ENCODE measurements at regions not wholly inside any gene's neighbourhood (a gene's known extent, or its start where the extent isn't known, plus 50 kb on each side); places are given as distances from the start of the nearest gene placed in this dataset.
"Not testable (repeated sequence)": the region's sequence is repeated elsewhere in the genome, so short reads cannot be mapped to it uniquely, and the experiment has no call there.

DNA sequence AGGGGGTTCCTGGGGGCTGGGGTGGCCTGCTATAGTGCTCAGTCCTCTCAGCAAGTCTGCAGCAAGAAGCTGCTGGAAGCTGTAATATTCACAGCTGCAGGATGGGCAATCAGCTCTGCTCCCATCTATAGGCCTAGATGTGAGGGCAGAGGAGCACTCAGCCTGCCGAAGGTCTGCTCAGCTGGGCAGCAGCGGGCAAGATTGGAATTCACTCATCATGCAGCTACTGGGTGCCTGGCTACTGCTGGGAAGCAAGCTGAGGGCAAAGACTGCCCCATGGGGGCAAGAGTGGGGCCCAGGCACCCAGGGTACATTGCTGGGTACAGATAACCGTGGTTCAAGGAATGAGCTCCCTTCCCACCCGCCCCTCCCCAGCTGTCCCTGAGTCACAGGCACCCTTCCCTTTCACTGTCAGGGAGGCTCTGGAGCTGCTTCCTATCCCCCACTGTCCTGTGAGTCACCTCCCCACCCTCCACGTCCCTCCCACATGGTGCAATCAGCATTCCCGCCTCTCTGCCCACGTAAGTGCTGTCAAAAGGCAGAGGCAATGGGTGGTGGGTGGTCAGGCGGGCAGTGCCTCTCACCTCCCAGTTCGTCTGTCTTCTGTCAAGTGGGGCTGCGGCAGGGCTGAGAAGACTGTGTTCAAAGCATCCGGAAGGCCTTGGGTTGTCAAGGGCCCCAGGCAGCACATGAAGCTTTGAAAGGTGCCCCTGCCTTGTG, 169.2 kb downstream of the TRIM43 start:
- Histone ChIP-seq H3K9me3 (replicated peaks; ENCODE audit: low read length) (no peaks in the 10 kb centered on the region), H3K27me3 (ENCODE audit: control insufficient read depth, insufficient read depth, low read length) (no peaks in the 10 kb centered on the region), H3K4me2 (ENCODE audit: low read length) (peak overlapping the region; percentile 29), H3K4me1 (ENCODE audit: control insufficient read depth, insufficient read depth, low read length) (peaks cover 12% of the 10 kb centered on the region), H3K36me3 (ENCODE audit: insufficient read depth, low read length) (no peaks in the 10 kb centered on the region), H3K9ac (ENCODE audit: low read depth, low read length) (no peak overlapping the region), H3K4me3 (ENCODE audit: low read length) (no peak overlapping the region)

DNA sequence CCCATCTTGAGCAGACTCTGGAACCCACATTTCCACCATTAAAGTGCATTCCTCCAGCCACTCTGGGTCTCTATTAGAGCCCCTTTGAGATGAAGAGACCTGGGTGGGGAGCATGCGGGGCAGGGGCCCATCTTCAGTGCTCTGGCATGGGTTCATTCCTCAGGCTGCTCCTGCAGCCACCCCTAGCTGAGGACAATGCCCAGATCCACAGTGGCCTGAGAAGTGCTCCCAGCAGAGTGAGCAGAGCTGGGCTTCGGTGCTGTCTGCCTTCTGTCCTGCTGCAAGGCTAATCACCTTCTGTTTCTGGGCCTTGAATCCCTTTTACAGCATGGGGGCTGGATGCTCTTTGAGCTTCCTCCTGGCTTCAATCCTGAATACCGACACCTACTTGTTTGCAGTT, 169.8 kb downstream of the TRIM43 start:
- Histone ChIP-seq H3K27me3 (ENCODE audit: control insufficient read depth, insufficient read depth, low read length) (no peaks in the 10 kb centered on the region), H3K9ac (ENCODE audit: low read depth, low read length) (no peak overlapping the region), H3K4me2 (ENCODE audit: low read length) (no peak overlapping the region), H3K4me3 (ENCODE audit: low read length) (no peak overlapping the region), H3K4me1 (ENCODE audit: control insufficient read depth, insufficient read depth, low read length) (peaks cover 12% of the 10 kb centered on the region), H3K36me3 (ENCODE audit: insufficient read depth, low read length) (no peaks in the 10 kb centered on the region), H3K9me3 (replicated peaks; ENCODE audit: low read length) (no peaks in the 10 kb centered on the region)

DNA sequence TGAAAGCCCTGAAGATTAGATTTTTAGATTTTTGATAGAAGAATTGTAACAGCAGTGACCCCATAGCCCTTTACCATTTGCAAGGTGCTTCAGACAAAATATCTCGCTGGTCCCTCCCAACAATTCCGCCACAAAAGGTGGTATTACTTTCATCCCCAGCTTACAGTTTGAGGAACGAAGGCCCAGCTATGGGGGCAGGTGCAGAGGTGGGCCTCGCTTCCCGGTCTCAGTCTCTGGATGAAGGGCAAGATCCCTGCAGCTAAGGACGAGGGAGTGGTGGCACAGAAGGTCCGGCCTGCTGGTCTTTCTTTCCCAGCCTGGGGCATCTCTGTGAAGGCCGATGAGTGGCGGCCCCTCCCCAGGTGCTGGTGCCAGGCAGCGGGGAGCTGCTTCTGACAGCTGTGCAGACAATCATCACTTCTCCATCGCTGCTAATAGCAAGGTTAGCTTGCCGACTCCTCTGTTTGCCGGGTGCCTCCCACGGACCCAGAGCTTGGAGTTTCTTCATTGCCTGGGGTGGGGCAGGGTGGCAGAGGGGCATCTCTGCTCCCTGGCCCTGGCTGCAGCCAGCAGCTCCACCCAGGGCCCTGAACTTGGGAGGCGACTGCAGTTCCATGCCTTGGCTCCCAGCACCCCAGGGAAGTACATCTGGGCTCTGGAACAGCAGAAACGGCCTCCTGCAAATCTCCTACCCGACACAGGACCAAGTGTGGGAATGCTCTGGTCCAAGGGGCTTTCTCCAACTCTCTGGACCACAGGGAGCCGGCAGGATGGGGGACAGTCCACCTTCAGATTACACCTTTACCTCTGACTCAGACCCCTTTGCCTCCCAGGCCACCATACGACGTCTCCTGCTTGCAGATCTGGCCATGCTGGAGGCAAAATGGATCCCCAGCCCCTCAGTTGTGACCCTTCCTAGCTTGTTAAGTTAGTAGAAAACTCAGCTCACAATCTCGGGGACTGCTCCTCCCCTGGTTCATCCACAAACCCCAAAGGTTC, 170.5 kb downstream of the TRIM43 start:
- H3K9ac ChIP-seq (ENCODE audit: low read depth, low read length); H3K36me3 ChIP-seq (ENCODE audit: insufficient read depth, low read length); H3K4me3 ChIP-seq (ENCODE audit: low read length); H3K27me3 ChIP-seq (ENCODE audit: control insufficient read depth, insufficient read depth, low read length); H3K9me3 ChIP-seq (replicated peaks; ENCODE audit: low read length); H3K4me2 ChIP-seq (ENCODE audit: low read length): not testable (repeated sequence)
- peaks cover 12% of the 10 kb centered on the region for H3K4me1 ChIP-seq (ENCODE audit: control insufficient read depth, insufficient read depth, low read length)

DNA sequence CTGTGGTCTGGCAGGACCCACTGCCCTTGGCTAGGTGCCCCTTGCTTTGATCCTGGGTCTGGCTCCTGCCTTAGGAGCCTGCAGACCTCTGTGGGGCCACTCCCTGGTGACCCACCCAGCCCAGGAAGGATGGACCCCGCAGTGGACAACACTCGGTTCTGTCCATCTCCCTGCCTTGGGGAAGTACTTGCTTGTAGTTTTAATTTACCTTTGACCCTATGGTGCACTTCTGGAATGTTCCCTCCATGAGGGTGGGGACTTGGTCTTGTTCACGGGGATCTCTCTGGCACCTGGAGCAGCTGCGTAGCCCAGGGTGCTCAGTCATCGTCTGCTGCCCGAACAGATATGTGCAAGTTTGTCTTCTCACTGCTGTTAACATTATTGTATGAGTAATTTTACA, 171.3 kb downstream of the TRIM43 start:
- not testable (repeated sequence) for H3K4me3 ChIP-seq (ENCODE audit: low read length); H3K9ac ChIP-seq (ENCODE audit: low read depth, low read length); H3K36me3 ChIP-seq (ENCODE audit: insufficient read depth, low read length); H3K4me2 ChIP-seq (ENCODE audit: low read length); H3K27me3 ChIP-seq (ENCODE audit: control insufficient read depth, insufficient read depth, low read length); H3K9me3 ChIP-seq (replicated peaks; ENCODE audit: low read length)
- H3K4me1 ChIP-seq (ENCODE audit: control insufficient read depth, insufficient read depth, low read length), result peaks cover 12% of the 10 kb centered on the region

DNA sequence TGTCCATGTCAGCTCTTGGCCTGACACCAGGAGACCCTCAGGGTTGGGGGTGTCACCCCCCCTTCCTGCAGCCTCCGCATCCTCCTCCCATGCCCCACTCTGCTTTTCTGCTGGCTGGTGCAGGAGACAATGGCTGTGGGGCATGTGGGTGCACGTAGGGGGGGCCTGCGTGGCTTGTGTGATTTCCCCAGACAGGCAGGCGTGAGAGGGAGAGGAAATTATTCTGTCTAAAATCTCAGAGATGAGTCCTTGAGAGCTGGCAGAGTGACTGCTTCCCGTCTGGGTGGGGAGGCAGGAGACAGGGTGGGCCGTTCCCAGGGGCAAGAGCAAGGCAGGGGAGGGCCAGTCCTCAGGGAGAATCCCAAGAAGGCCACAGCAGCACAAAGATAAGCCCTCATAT, 173.2 kb downstream of the TRIM43 start:
- not testable (repeated sequence) for H3K36me3 ChIP-seq (ENCODE audit: insufficient read depth, low read length); H3K27me3 ChIP-seq (ENCODE audit: control insufficient read depth, insufficient read depth, low read length); H3K9ac ChIP-seq (ENCODE audit: low read depth, low read length); H3K4me3 ChIP-seq (ENCODE audit: low read length); H3K4me2 ChIP-seq (ENCODE audit: low read length); H3K9me3 ChIP-seq (replicated peaks; ENCODE audit: low read length)
- peaks cover 12% of the 10 kb centered on the region for H3K4me1 ChIP-seq (ENCODE audit: control insufficient read depth, insufficient read depth, low read length)

DNA sequence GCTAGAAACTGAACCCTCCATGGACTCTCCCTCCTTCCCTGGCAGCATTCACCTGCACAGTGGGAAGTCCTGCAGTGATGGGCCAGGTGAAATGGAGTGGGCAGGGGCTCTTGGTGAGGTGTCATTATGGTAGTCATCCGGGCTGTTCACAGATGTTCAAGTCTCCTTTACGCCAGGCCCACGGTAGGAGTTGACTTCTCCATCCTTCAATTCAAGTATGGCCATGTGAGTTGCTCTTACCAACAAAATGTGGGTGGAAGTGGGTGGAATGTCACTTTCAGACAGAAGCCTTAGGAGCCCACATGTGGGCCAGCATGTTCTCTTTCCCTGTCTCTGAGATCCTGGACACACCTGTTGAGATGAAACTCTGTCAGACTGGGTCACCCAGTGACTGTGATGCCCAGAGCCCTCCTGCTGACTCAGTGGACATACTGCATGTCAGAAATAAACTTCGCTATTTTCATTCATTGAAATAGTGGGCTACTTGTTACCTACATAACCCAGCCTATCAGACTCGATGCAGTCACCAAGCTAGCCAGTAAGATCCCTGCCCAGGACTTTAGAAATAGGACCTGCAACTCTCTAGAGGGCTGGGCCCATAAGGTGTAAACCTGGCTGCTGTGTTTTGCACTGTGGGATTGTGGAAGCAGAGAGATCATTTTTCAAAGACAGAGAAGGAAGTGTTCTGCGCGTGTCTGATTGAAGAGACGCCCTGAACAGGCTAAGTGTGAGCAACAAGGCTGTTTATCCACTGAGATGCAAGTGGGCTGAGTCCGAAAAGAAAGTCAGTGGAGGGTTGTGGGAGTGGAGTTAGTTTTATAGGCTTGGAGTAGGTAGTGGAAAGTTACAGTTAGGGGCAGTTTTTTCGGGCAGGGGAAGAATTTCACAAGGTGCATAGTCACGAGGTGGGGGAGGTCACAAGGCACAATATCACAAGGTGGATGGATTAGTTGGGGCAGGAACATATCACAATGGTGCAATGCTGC, 174.4 kb downstream of the TRIM43 start:
- H3K9me3 ChIP-seq (replicated peaks; ENCODE audit: low read length), result not testable (repeated sequence)

DNA sequence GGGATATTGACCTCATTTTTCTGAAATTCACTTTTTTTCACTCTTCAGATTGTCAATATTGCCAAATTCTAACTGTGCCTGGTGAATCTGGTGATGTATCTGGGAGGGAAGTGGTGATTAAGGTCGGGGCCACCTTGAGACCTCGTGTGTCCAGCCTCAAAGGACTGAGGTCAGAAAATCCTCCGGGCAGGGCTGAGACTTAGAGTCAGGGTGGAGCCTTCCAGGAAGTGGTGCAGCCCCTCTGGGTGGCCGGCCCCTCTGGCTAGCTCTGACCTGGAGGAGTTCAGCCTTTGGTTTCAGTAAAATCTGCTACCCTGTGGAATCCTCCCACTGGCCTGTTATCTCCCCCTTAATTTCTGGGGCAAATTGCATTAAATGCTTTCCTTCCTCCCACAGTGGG, 175.7 kb downstream of the TRIM43 start:
- H3K9me3 ChIP-seq (replicated peaks; ENCODE audit: low read length); H3K36me3 ChIP-seq (ENCODE audit: insufficient read depth, low read length); H3K4me3 ChIP-seq (ENCODE audit: low read length); H3K4me1 ChIP-seq (ENCODE audit: control insufficient read depth, insufficient read depth, low read length); H3K27me3 ChIP-seq (ENCODE audit: control insufficient read depth, insufficient read depth, low read length); H3K9ac ChIP-seq (ENCODE audit: low read depth, low read length); H3K4me2 ChIP-seq (ENCODE audit: low read length): not testable (repeated sequence)

More for the DNA sequence above, 174.4 kb downstream of the TRIM43 start:
- not testable (repeated sequence) for H3K36me3 ChIP-seq (ENCODE audit: insufficient read depth, low read length); H3K4me1 ChIP-seq (ENCODE audit: control insufficient read depth, insufficient read depth, low read length); H3K27me3 ChIP-seq (ENCODE audit: control insufficient read depth, insufficient read depth, low read length); H3K9ac ChIP-seq (ENCODE audit: low read depth, low read length); H3K4me2 ChIP-seq (ENCODE audit: low read length); H3K4me3 ChIP-seq (ENCODE audit: low read length)

DNA sequence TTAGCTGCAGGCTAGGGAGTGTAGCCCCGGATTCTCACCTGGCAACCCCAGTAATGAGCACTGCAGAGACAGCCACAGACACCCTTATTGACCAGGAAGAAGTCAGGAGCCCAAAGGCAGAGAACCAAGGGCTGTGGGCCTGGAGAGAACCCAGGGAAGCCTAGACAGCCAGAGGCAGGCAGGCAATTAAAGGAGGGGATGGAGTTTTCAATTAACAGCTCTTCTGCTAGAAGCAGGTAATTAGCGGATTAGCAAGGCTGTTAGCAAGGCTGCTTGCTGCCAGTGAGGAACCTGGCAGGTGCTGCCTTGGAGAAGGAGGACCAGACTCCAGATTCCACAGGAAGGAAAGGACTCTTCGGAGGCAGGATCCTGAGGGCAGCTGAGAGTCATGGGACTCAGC, 176.1 kb downstream of the TRIM43 start:
- not testable (repeated sequence) for H3K9ac ChIP-seq (ENCODE audit: low read depth, low read length); H3K9me3 ChIP-seq (replicated peaks; ENCODE audit: low read length); H3K4me2 ChIP-seq (ENCODE audit: low read length); H3K36me3 ChIP-seq (ENCODE audit: insufficient read depth, low read length); H3K4me1 ChIP-seq (ENCODE audit: control insufficient read depth, insufficient read depth, low read length); H3K27me3 ChIP-seq (ENCODE audit: control insufficient read depth, insufficient read depth, low read length); H3K4me3 ChIP-seq (ENCODE audit: low read length)

DNA sequence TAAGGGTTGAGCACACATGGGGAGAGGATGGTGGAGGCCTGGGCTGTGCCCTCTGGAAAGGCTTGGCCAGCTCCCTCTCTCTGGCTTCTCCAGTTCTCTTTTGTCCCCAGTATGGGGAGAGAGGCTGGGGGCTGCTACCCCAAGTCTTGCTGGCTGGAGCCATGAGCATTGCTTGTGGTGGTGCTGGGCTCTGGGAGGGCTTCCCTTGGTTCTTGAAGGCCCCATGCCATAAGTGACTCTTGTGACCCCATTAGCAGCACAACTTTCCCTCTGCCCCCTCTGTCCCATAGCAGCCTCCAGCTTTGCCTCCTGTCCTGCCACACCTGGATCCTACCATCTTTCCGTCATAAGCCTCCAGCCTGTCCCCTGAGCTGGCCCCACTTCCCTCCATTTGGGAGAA, 177.5 kb downstream of the TRIM43 start:
- H3K27me3 ChIP-seq (ENCODE audit: control insufficient read depth, insufficient read depth, low read length); H3K9me3 ChIP-seq (replicated peaks; ENCODE audit: low read length); H3K4me3 ChIP-seq (ENCODE audit: low read length); H3K36me3 ChIP-seq (ENCODE audit: insufficient read depth, low read length); H3K4me1 ChIP-seq (ENCODE audit: control insufficient read depth, insufficient read depth, low read length); H3K4me2 ChIP-seq (ENCODE audit: low read length); H3K9ac ChIP-seq (ENCODE audit: low read depth, low read length): not testable (repeated sequence)

DNA sequence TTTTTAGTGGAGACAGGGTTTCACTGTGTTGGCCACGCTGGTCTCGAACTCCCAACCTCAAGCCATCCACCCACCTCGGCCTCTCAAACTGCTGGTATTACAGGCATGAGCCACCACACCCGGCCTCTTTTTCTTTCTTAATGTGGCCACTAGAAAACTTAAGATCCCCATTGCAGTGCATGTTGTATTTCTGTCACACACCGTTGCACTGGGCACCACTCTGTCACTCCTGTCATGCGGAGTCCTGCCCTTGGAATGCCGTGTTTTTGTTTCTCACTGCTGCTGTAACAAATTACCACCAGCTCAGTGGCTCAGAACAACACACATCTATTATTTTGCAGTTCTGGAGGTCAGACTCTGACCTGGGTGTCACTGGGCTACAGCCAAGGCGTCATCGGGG, 178.9 kb downstream of the TRIM43 start:
- H3K4me1 ChIP-seq (ENCODE audit: control insufficient read depth, insufficient read depth, low read length); H3K9me3 ChIP-seq (replicated peaks; ENCODE audit: low read length); H3K9ac ChIP-seq (ENCODE audit: low read depth, low read length); H3K36me3 ChIP-seq (ENCODE audit: insufficient read depth, low read length); H3K4me2 ChIP-seq (ENCODE audit: low read length); H3K4me3 ChIP-seq (ENCODE audit: low read length); H3K27me3 ChIP-seq (ENCODE audit: control insufficient read depth, insufficient read depth, low read length): not testable (repeated sequence)
